H1 (cell line): ENCODE measurements at regions not wholly inside any gene's neighbourhood (a gene's known extent, or its start where the extent isn't known, plus 50 kb on each side); places are given as distances from the start of the nearest gene placed in this dataset.

Source experiments
- CEBPB ChIP-seq: IDR thresholded peaks from 2 replicates; pipeline ENCODE4 v1.6.1; 2012; ENCODE audit warnings: low read depth, low read length
- CREB1 ChIP-seq: IDR thresholded peaks from 2 replicates; pipeline ENCODE4 v1.6.1; 2012; ENCODE audit warnings: inconsistent platforms
- EZH2 ChIP-seq: fragments of 200-600 bp; sonication (generic); IDR thresholded peaks from 2 replicates; pipeline ENCODE4 v1.7.1; 2012; ENCODE audit warnings: low read depth, mild to moderate bottlenecking, moderate library complexity, low read length, inconsistent platforms; ENCODE audit not compliant: severe bottlenecking
- JUND ChIP-seq: IDR thresholded peaks from 2 replicates; pipeline ENCODE4 v1.6.1; 2011; ENCODE audit warnings: mild to moderate bottlenecking, improper control_type of control experiment, low read length
- POLR2A ChIP-seq, 2 experiments: IDR thresholded peaks; 1 replicate in 1 of 2; 2 replicates in 1 of 2; pipeline ENCODE4 v1.6.1; 2011; ENCODE audit warnings: low read depth in 2 of 2, low read length in 2 of 2, mild to moderate bottlenecking in 2 of 2; ENCODE audit errors: control extremely low read depth in 1 of 2
- POLR2AphosphoS5 ChIP-seq: IDR thresholded peaks from 2 replicates; pipeline ENCODE4 v1.6.1; 2011; ENCODE audit warnings: low read depth, low read length
- RFX5 ChIP-seq: IDR thresholded peaks from 2 replicates; pipeline ENCODE4 v1.6.1; 2011; ENCODE audit warnings: low read depth, low read length, improper control_type of control experiment, borderline replicate concordance
- RXRA ChIP-seq: IDR thresholded peaks from 2 replicates; pipeline ENCODE4 v1.6.1; 2011; ENCODE audit warnings: low read depth, mild to moderate bottlenecking, low read length, moderate library complexity; ENCODE audit not compliant: insufficient read depth
- SP2 ChIP-seq: IDR thresholded peaks from 2 replicates; pipeline ENCODE4 v1.6.1; 2012; ENCODE audit warnings: mild to moderate bottlenecking, low read length, inconsistent platforms
- TAF1 ChIP-seq: IDR thresholded peaks from 2 replicates; pipeline ENCODE4 v1.6.1; 2011; ENCODE audit warnings: mild to moderate bottlenecking, low read depth, low read length
- TBP ChIP-seq: IDR thresholded peaks from 2 replicates; pipeline ENCODE4 v1.6.1; 2011; ENCODE audit warnings: low read depth, low read length, improper control_type of control experiment
- TCF12 ChIP-seq: IDR thresholded peaks from 2 replicates; pipeline ENCODE4 v1.6.1; 2011; ENCODE audit warnings: low read depth, mild to moderate bottlenecking, low read length
- TF ChIP-seq, protein P1 (sequence below), 3 experiments: IDR thresholded peaks; 1 replicate in 2 of 3; 2 replicates in 1 of 3; pipeline versions ENCODE4 v1.5.1 to v1.6.1; 2011; ENCODE audit warnings: low read length in 3 of 3, mild to moderate bottlenecking in 3 of 3, inconsistent platforms in 2 of 3, low read depth in 1 of 3, moderate library complexity in 1 of 3; ENCODE audit not compliant: insufficient read depth in 1 of 3; ENCODE audit errors: control extremely low read depth in 1 of 3

DNA sequence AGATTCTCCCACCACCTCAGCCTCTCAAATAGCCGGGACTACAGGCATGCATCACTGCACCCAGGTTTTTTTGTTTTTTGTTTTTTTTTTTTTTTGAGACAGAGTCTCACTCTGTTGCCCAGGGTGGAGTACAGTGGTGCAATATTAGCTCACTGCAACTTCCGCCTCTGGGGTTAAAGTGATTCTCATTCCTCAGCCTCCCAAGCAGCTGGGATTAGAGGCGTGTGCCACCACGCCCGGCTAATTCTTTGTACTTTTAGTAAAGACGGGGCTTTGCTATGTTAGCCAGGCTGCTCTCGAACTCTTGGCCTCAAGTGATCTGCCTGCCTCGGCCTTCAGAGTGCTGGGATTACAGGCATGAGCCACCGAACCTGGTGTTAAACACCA, 107.5 kb upstream of the KIF5B start:
- TF ChIP-seq JUND (no peak), TBP (no peak), CEBPB (no peak), TCF12 (no peak), POLR2AphosphoS5 (no peak), TAF1 (no peak), EZH2 (no peak), SP2 (no peak), RXRA (no peak), CREB1 (no peak), RFX5 (no peak), POLR2A (IDR thresholded peaks at IDR 0.05; ENCODE audit: control extremely low read depth in 1 of 2, low read depth in 2 of 2, low read length in 2 of 2) (no peak)
- TF ChIP-seq, protein P1, sequence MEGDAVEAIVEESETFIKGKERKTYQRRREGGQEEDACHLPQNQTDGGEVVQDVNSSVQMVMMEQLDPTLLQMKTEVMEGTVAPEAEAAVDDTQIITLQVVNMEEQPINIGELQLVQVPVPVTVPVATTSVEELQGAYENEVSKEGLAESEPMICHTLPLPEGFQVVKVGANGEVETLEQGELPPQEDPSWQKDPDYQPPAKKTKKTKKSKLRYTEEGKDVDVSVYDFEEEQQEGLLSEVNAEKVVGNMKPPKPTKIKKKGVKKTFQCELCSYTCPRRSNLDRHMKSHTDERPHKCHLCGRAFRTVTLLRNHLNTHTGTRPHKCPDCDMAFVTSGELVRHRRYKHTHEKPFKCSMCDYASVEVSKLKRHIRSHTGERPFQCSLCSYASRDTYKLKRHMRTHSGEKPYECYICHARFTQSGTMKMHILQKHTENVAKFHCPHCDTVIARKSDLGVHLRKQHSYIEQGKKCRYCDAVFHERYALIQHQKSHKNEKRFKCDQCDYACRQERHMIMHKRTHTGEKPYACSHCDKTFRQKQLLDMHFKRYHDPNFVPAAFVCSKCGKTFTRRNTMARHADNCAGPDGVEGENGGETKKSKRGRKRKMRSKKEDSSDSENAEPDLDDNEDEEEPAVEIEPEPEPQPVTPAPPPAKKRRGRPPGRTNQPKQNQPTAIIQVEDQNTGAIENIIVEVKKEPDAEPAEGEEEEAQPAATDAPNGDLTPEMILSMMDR (IDR thresholded peaks at IDR 0.05; ENCODE audit: control extremely low read depth in 1 of 3, insufficient read depth in 1 of 3, low read depth in 1 of 3, low read length in 3 of 3): no peak
